Adrenal gland (tissue), 5 donors: ENCODE measurements at regions not wholly inside any gene's neighbourhood (a gene's known extent, or its start where the extent isn't known, plus 50 kb on each side); places are given as distances from the start of the nearest gene placed in this dataset.

ENCODE experiments used
- POLR2A ChIP-seq, 2 donors: fragments of 450-650 bp; IDR thresholded peaks; one replicate each; pipeline ENCODE4 v1.6.1; 2017; ENCODE audit warnings: antibody characterized with exemption in 2 of 2, mild to moderate bottlenecking in 2 of 2, moderate library complexity in 1 of 2
- TF ChIP-seq, protein P1 (sequence below), 6 experiments: fragments of 450-650 bp in 4 of 6; fragments of 200-600 bp in 2 of 6; sonication (generic) in 1 of 6; IDR thresholded peaks; 1 replicate in 5 of 6; 2 replicates in 1 of 6; pipeline versions ENCODE4 v1.5.1 to v1.8.0; 2016 to 2021; ENCODE audit warnings: antibody characterized with exemption in 6 of 6, mild to moderate bottlenecking in 2 of 6, moderate library complexity in 1 of 6
- donor health status: DM: no; HTN: no; CAD: no.

DNA sequence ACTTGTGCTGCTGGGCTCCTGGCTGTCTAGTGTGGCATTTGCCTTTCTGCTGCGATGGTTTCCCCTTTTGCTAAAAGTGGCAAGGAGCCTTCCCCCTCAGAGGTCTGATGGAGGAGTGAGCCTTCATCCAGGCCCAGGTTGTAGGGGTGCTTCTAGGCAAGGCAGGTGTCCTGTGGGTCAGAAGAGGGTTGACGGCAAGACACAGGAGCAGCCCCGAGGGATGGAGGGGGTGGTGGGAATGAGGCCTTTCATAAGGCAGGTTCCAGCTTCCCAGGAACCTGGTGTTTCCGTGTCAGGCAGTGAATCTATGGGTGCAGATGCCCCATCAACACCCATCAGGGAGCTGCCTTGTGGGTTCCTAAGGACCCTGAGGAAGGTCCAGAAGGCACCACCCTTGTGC is 63.0 kb upstream of the TAMM41 start:
- TF ChIP-seq, protein P1, sequence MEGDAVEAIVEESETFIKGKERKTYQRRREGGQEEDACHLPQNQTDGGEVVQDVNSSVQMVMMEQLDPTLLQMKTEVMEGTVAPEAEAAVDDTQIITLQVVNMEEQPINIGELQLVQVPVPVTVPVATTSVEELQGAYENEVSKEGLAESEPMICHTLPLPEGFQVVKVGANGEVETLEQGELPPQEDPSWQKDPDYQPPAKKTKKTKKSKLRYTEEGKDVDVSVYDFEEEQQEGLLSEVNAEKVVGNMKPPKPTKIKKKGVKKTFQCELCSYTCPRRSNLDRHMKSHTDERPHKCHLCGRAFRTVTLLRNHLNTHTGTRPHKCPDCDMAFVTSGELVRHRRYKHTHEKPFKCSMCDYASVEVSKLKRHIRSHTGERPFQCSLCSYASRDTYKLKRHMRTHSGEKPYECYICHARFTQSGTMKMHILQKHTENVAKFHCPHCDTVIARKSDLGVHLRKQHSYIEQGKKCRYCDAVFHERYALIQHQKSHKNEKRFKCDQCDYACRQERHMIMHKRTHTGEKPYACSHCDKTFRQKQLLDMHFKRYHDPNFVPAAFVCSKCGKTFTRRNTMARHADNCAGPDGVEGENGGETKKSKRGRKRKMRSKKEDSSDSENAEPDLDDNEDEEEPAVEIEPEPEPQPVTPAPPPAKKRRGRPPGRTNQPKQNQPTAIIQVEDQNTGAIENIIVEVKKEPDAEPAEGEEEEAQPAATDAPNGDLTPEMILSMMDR (IDR thresholded peaks at IDR 0.05): no peak
- TF ChIP-seq POLR2A (IDR thresholded peaks at IDR 0.05): no peak
